Right lobe of liver (tissue), 6 donors: ENCODE measurements at regions not wholly inside any gene's neighbourhood (a gene's known extent, or its start where the extent isn't known, plus 50 kb on each side); places are given as distances from the start of the nearest gene placed in this dataset.
A peak's percentile ranks its signal among the peaks of the same experiment; 100 is the strongest.
"Not testable (repeated sequence)": the region's sequence is repeated elsewhere in the genome, so short reads cannot be mapped to it uniquely, and the experiment has no call there.

Experiments used
- ATAC-seq, 4 donors: fragments of 200-7000 bp; cut with Tn5 transposase; one replicate each; pipeline ENCODE4 v1.9.1; 2020; ENCODE audit warnings: mild to moderate bottlenecking in 4 of 4, moderate library complexity in 4 of 4
- DNase-seq, 3 donors: peaks; one replicate each; pipeline ENCODE4 v3.0.0-alpha.2; 2020
- H3K27ac ChIP-seq, 3 donors: fragments of 200-600 bp; one replicate each; pipeline ENCODE4 v1.8.0; 2022
- H3K27me3 ChIP-seq, 2 donors: fragments of 200-600 bp; one replicate each; pipeline ENCODE4 v1.8.0; 2022
- H3K36me3 ChIP-seq, 4 donors: fragments of 200-600 bp; sonication (generic) in 1 of 4; one replicate each; pipeline versions ENCODE4 v1.5.1 to v1.8.0; 2017 to 2022; ENCODE audit warnings: control low read depth in 1 of 4
- H3K4me1 ChIP-seq, 4 donors: fragments of 200-600 bp; sonication (generic) in 1 of 4; one replicate each; pipeline versions ENCODE4 v1.5.1 to v1.8.0; 2017 to 2022; ENCODE audit warnings: control low read depth in 1 of 4
- H3K4me3 ChIP-seq, 3 donors: fragments of 200-600 bp; one replicate each; pipeline ENCODE4 v1.8.0; 2022
- H3K9me3 ChIP-seq, 4 donors: fragments of 200-600 bp; sonication (generic) in 1 of 4; one replicate each; pipeline versions ENCODE4 v1.5.1 to v1.8.0; 2017 to 2022; ENCODE audit warnings: control low read depth in 1 of 4
- CTCF ChIP-seq, 4 donors: fragments of 200-600 bp in 3 of 4; fragments of 450-650 bp in 1 of 4; IDR thresholded peaks; one replicate each; pipeline versions ENCODE4 v1.5.1 to v1.8.0; 2016 to 2022; ENCODE audit warnings: antibody characterized with exemption in 4 of 4, mild to moderate bottlenecking in 2 of 4
- POLR2A ChIP-seq: fragments of 450-650 bp; IDR thresholded peaks from one replicate; pipeline ENCODE4 v1.6.1; 2017; ENCODE audit warnings: antibody characterized with exemption, mild to moderate bottlenecking
- WGBS: methylation state at CpG from one replicate; pipeline ENCODE4 v1.1.6; 2018; ENCODE audit warnings: low coverage, low lambda C conversion rate; ENCODE audit not compliant: insufficient coverage; ENCODE audit errors: missing lambda C conversion rate; 5-methylcytosine and 5-hydroxymethylcytosine counted together
- intact Hi-C, 2 donors: fragments of 100-400 bp; cut with DNase I; formaldehyde crosslinking; loops; one replicate each; pipeline versions ENCODE4 v1.11.2 to v1.14.1; 2022
- donor health status: DM: no; HTN: yes; CAD: no.
- donor health status: DM: no; HTN: no; CAD: no.
- donor health status: DM: no; HTN: no; CAD: no.
- donor health status: DM: no; HTN: yes; CAD: no.
- donor health status: DM: no; HTN: yes; CAD: no.

DNA sequence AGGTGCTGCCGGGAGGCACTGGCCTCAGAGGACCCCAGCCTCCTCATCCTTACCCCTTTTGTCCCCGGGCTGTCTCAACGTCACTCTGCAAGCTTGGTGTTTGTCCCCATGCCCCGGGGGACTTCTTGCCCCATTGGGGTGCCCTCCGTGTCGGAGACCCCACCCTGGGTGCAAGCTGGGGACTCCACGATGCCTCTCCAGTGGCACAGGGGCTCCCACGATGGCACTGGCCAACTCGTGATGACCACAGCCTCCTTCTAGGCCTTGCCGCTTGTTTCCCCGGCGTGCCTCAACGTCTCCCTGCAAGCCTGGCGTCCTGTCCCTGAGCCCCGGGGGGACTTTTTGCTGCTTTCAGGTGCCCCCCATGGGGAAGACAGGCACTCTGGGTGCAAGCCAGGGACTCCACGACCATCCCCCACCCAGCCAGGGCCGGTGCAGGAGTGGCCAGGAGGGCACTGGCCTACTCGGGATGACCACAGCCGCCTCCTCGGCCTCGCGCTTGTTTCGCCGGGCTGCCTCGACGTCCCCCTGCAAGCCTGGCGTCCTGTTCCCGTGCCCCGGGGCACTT is 237.0 kb downstream of the TUBA3C start:
- H3K36me3 ChIP-seq = no peaks in the 10 kb centered on the region
- ATAC-seq = peak in 1 of 4 donors; percentile 12

GRCh38 chr13:18943721-18944391 is 237.8 kb downstream of the TUBA3C start:
- no peak for ATAC-seq
- no peaks in the 10 kb centered on the region for H3K4me1 ChIP-seq
- H3K36me3 ChIP-seq = no peaks in the 10 kb centered on the region
- DNase-seq = no peak
- intact Hi-C loops = no loop called here
- no peak overlapping the region for H3K4me3 ChIP-seq
- 75% methylated on average over 4 of the region's 47 CpGs for WGBS
- no peak for TF ChIP-seq POLR2A
- H3K27me3 ChIP-seq = no peaks in the 10 kb centered on the region
- H3K9me3 ChIP-seq = no peaks in the 10 kb centered on the region
- H3K27ac ChIP-seq = no peak overlapping the region

More for the DNA sequence above, 237.0 kb downstream of the TUBA3C start:
- TF ChIP-seq CTCF (IDR thresholded peaks at IDR 0.05) = no peak
- no peak for TF ChIP-seq POLR2A
- peak in 1 of 3 donors; percentile 15 for DNase-seq
- no peaks in the 10 kb centered on the region for H3K27me3 ChIP-seq
- H3K4me1 ChIP-seq = no peaks in the 10 kb centered on the region
- no peak overlapping the region for H3K4me3 ChIP-seq
- WGBS = 70% methylated on average over 2 of the region's 29 CpGs
- no peaks in the 10 kb centered on the region for H3K9me3 ChIP-seq
- H3K27ac ChIP-seq = no peak overlapping the region
- intact Hi-C loops = no loop called here

DNA sequence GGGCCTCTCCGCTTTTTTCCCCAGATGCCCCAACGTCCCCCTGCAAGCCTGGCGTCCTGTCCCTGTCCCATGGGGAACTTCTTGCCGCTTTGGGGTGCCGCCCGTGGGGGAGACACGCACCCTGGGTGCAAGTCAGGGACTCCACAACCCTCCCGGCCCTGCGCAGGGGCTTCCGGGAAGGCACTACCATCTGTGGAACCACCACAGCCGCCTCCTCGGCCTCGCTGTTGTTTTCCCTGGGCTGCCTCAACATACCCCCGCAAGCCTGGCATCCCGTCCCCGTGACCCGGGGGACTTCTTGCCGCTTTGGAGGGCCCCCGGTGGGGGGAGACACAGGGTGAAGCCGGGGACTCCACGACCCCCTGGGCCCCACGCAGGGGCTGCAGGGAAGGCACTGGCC is 238.4 kb downstream of the TUBA3C start:
- no peak for DNase-seq
- intact Hi-C loops = no loop called here
- TF ChIP-seq CTCF (IDR thresholded peaks at IDR 0.05) (no peak), POLR2A (no peak)

DNA sequence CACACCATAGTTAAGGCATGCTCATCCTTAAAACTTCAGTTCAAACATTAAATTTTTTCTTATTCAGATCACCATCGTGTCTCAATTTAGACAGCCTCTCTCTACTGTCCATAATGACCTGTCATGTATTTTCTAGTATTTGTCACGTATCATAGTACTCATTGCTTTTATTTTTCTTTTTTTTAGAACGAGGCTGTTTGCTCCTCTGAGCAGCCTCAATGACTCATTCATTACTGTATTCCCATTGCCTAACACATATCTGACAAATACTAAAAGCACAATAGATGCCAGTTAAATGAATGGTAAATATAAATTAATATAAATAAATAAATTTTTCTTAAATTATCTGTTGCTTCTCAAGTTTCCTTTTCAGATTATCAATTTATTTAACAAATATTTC is 245.5 kb downstream of the TUBA3C start:
- H3K4me3 ChIP-seq = no peak overlapping the region
- H3K9me3 ChIP-seq = no peaks in the 10 kb centered on the region
- TF ChIP-seq CTCF (IDR thresholded peaks at IDR 0.05) (no peak), POLR2A (no peak)
- DNase-seq (no peak), ATAC-seq (no peak)
- no peaks in the 10 kb centered on the region for H3K4me1 ChIP-seq
- no peaks in the 10 kb centered on the region for H3K36me3 ChIP-seq
- 39% methylated on average over 3 of the region's 3 CpGs for WGBS
- H3K27me3 ChIP-seq = no peaks in the 10 kb centered on the region
- intact Hi-C loops = no loop called here
- H3K27ac ChIP-seq = no peak overlapping the region

More for the DNA sequence above, 238.4 kb downstream of the TUBA3C start:
- Histone ChIP-seq H3K36me3 (no peaks in the 10 kb centered on the region), H3K27ac (no peak overlapping the region), H3K4me3 (no peak overlapping the region), H3K27me3 (no peaks in the 10 kb centered on the region), H3K9me3 (no peaks in the 10 kb centered on the region), H3K4me1 (no peaks in the 10 kb centered on the region)
- ATAC-seq = no peak
- 67% methylated on average over 5 of the region's 22 CpGs for WGBS

- no peak overlapping the region for H3K27ac ChIP-seq
- H3K36me3 ChIP-seq = no peaks in the 10 kb centered on the region
- no peak for ATAC-seq
- H3K4me3 ChIP-seq = no peak overlapping the region
- TF ChIP-seq CTCF (IDR thresholded peaks at IDR 0.05) = no peak
- no peak for TF ChIP-seq POLR2A
- H3K4me1 ChIP-seq = no peaks in the 10 kb centered on the region
- no peak for DNase-seq
- 23% methylated on average over 3 of the region's 4 CpGs for WGBS
- intact Hi-C loops = no loop called here
- no peaks in the 10 kb centered on the region for H3K27me3 ChIP-seq
- no peaks in the 10 kb centered on the region for H3K9me3 ChIP-seq
These were observed 260.6 kb downstream of the TUBA3C start for GRCh38 chr13:18921063-18921462.

- ATAC-seq = not testable (repeated sequence)
These were observed 276.5 kb downstream of the TUBA3C start for GRCh38 chr13:18905096-18905495.

GRCh38 chr13:18895411-18895810 is 286.2 kb downstream of the TUBA3C start:
- DNase-seq, H3K27ac ChIP-seq, intact Hi-C loops, ATAC-seq, H3K9me3 ChIP-seq, H3K36me3 ChIP-seq, H3K4me3 ChIP-seq, H3K4me1 ChIP-seq, H3K27me3 ChIP-seq: not testable (repeated sequence)
- WGBS = 29% methylated on average over 3 of the region's 13 CpGs

More at GRCh38 chr13:18905096-18905495, 276.5 kb downstream of the TUBA3C start:
- 65% methylated on average over 9 of the region's 12 CpGs for WGBS
- H3K4me3 ChIP-seq, H3K9me3 ChIP-seq, H3K27ac ChIP-seq, H3K27me3 ChIP-seq, H3K4me1 ChIP-seq, H3K36me3 ChIP-seq, intact Hi-C loops, DNase-seq: not testable (repeated sequence)

DNA sequence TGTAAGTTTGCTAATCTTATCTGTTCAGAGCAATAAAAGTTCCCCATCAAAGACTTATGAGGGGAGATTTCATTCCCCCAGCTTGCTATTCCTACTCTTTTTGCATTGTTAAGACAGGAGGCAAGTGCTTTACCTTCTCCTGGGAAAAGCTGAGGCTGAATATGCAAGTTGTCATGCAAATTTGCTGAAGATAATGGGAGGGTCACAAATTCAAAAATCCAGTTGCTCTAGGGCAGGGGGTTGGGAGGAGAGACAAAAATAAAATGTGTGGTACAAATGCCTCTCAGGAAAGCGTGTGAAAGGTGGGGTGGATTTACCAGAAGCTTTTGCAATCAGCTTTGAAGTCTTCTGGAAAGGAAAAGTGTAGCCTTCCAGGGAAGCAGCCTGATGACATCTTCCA is 290.4 kb downstream of the TUBA3C start:
- DNase-seq, H3K4me3 ChIP-seq, H3K27me3 ChIP-seq, H3K27ac ChIP-seq, ATAC-seq, H3K36me3 ChIP-seq, intact Hi-C loops, H3K4me1 ChIP-seq, H3K9me3 ChIP-seq: not testable (repeated sequence)
- 8% methylated on average over 1 of the region's 1 CpG for WGBS
